ENCODE measurements at regions not wholly inside any gene's neighbourhood (a gene's known extent, or its start where the extent isn't known, plus 50 kb on each side); places are given as distances from the start of the nearest gene placed in this dataset.

DNA sequence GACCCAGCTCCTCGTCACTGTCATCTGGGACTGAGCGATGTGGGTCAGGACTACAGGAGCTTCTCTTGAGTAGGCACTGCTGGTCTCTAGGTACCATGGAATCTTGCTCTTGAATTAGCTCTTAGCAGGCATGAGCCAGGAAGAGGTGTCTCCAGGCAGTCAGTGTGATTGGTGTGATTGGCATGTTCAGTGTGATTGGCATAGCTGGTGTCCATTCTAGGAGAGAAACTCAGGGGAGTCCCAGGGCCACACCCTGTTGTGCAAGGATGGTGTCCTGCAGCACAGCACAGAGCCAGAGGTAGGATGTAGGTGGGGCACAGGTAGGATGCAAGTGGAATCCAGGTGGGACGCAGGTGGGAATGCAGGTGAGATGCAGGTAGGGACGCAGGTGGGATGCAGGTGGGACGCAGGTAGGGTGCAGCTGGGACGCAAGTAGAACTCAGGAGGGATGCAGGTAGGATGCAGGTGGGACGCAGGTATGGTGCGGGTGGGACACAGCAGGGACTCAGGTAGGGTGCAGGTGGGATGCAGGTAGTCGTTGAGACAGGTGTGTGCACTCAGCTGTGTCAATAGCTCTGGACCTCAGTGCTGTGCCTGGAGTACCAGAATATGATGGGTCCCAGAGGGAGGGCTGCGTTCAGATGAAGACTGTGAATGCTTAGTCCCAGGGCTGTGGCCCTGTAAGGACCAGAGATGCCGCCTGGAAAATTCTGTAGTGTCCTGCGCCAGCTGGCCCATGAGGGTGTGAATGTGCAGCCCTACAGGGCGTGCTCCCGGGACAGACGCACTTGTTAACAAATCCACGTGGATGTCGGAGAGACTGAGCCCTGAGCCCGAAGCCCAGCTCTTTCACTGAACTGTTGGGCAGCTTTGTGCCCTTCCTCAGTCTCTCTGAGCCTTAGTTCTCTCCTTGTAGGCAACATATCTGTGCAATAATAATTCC, 248.2 kb upstream of the PITRM1 start:
- DNase-seq: no peak

- no peak for DNase-seq
Measured at GRCh38 chr10:3419719-3420495, 247.3 kb upstream of the PITRM1 start.

DNA sequence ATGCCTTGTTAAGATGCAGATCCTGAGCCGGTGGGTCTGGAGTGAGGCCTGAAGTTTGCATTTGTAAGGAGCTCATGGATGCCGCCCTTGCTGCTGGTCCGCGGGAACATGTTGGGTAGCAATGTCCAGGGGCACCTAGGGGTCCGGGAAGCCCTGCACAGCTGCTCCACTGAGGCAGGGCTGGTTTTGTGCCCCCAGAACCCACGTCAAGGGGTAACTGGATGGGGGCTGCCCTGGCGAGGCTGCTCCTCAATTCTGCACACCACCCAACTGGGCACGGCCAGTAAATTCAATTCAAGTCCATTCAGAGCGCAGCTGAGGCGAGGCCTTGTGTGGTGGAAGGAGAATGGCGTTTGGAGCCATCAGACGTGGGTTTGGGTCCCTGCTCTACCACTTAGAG, 246.3 kb upstream of the PITRM1 start:
- no peak for DNase-seq

GRCh38 chr10:3418041-3418754, 245.6 kb upstream of the PITRM1 start:
- no peak for DNase-seq

GRCh38 chr10:3417096-3417495, 244.5 kb upstream of the PITRM1 start:
- DNase-seq: no peak

DNA sequence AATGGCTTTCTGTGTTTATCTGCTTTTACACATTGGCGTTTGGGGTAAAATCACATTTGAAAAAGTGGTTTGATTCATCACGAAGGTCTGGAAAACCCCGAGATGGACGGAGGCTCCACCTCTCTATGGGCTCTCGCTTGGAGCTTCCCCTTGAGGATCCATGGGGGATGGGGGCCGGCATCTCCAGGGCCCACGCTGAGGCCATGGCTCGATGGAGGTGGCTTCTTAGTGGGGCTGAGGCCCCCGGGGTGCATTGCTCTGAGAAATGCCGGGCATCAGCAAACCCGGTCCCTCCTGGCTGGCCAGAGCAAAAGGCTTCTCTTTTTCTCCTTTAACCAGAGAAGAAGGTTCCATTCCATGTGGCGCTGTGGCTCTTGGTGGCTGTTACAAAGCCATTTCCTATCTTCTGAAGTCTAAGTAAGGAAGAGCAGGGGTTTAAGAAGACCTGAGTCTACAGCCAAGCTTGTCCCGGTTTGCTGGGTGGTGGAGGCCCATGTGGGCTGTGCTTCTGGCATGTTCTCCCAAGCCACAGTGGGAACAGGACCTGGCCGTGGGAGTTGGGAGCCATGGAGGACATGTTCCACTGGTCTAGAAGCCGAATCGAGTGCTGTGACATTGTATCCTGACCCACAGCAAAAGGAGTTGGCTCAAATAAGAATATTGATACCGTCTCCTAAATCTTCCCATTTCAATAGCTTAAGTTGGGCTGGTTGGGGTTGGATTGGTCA, 243.5 kb upstream of the PITRM1 start:
- DNase-seq: no peak

GRCh38 chr10:3415038-3415736, 242.6 kb upstream of the PITRM1 start:
- no peak for DNase-seq

DNA sequence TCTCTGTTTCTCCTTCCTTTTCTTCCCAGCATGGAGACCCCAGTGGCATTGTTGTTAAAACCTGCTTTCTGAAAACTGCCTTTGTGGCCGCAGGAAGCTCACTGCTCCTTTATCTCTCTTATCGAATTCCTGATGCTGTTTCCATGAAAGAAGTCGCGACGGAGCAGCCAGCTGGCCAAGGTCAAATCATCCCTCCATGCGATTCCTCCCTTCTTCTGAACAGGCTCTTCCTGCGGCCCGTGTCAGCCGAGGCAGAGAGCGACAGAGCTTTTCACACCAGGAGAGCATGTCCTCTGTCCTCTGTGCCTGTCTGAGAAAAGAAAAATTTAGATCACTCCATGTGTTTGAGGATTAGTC, 242.1 kb upstream of the PITRM1 start:
- DNase-seq: no peak

DNA sequence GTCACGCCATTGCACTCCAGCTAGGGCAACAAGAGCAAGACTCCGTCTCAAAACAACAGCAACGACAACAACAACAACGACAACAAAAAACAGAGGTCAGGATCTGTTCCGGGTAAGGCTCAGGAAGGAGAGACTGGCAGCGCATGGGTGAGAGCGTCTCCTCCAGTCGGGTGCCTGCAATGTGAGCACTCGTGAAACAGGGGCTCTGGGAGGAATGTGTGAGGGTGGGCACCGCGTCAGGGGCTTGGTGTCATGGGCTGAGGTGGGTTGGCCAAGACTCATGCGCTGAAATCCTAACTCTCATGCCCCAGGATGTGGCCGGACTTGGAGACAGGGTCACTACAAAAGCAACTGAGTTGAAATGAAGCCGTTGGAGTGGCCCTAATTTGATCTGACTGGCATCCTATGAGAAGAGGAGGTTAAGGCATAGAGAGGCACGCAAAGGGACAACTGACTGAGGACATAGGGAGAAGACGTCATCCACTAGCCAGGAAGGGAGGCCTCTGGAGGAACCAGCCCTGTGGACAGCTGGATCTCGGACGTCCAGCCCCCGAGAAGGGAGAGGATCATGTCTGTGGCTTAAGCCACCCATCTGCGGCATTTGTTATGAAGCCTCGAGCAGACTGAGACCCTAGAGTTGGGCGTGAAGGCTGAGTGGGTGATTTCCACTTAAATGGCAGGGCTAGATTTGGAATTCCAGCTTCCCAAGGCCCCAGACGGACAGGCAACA, 241.5 kb upstream of the PITRM1 start:
- no peak for DNase-seq

DNA sequence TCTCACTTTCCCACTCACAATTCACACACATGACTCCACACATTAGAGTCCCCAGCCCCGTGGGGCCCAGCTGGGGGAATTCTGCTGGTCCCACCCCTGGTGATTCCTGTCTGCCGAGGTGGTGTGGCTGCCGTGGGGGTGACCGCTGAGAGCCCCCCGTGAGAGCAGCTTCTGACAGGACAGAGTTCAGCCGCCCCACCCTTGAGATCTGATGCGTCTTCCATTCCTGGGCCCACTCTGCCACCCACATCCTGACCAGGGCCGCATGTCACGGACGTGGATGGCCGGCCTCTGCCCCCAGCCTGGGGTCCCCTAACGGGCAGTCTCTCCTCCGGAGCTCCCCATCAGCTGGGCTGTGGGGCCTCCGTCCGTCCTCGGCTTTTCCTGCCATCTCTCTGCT, 240.1 kb upstream of the PITRM1 start:
- no peak for DNase-seq

DNA sequence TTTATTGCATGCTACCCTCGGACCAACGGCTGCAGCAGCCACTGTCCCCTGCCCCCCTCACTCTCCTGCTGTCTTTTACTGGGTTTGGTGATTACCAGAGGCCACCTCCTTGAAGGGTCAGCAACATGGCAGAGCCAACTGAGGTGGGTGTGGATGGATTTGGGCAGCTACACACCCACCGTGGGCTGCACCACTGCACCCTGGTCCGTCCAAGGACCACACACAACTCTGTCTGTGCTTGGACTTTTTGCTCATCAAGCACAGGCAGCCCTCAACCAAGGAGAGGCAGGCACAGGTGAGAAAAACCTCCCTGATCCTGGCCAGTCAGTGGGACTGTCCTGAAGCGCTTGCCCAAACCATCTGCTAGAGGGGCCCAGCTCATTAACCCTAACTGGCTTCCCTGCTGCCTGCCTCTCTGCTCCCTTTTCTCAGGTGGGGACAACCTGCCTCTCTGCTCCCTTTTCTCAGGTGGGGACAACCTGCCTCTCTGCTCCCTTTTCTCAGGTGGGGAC, 239.5 kb upstream of the PITRM1 start:
- DNase-seq: no peak

DNA sequence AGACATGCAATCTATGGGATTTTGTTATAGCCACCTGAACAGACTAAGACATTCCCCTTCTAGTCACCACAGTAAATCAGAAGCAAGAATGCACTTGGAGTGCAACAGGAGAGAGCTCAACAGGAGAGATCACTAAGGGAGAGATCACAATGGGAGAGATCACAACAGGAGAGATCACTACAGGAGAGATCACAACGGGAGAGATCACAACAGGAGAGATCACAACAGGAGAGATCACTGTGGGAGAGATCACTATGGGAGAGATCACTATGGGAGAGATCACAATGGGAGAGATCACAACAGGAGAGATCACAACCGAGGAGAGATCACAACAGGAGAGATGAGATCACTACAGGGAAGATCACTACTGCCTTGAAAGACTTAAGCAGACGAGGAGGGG, 238.5 kb upstream of the PITRM1 start:
- no peak for DNase-seq

DNA sequence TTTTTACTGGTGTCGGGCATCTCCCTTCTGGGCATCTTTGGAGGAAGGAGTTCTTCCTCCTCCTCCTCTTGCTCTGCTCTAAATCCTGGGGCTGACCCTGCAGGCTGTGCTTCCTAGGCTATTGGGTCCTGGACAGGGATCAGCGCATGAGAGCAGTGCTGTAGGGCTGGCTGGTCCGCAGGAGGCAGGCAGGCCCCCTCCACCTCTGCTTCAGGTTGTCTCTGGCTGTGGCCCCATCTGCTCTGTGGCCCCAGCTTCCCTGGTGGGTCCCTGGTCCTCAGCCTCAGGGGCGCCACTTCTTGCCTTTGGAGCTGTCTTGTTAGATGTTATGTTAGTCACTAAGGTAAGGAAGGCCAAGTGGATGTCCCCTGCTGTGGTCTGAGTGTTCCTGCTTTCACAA, 237.3 kb upstream of the PITRM1 start:
- no peak for DNase-seq

DNA sequence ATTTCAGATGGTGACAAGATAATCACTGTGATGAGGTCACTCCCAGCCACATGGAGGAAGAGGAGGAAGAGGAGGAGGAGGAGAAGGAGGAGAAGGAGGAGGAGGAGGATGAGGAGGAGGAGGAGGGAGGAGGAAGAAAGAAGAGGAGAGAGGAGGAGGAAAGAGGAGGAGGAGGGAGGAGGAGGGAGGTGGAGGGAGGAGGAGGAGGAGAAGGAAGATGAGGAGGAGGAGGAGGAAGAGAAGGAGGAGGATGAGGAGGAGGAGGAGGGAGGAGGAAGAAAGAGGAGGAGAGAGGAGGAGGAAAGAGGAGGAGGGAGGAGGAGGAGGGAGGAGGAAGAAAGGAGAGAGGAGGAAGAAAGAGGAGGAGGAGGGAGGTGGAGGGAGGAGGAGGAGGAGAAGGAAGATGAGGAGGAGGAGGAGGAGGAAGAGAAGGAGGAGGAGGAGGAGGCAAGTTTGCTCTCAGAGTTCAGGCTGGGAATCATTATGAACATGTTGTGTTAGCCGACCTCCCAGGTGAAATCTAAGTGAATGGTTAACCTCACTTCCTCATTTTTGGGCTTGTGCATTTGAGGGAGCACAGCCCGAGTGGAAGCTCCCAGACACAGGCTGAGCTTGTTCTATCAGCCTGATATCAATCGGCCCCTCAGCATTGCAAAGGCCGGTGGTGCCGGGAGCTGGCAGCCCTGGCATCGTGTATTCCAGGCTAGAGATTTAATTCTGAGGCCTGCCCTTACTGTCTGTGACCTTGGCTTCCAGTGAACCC, 236.2 kb upstream of the PITRM1 start:
- no peak for DNase-seq

DNA sequence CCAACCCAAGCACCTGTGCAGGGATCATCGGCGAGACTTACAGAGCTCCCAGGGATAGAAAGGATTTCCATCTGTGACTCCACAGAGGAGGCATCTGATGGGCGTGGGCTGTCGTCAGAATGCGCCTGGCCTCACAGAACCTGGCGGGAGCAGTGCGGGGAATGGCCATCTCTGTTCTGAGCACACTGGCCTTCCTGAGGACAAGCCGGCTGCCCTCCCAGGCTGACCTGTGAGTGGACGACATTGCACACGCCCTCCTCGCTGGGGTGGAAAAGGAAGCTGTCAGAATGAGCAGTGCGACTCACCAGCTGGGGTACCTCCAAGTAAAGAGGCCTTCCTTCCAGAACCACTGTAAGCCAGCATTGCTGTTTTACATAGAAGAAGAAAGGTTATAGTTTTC, 234.6 kb upstream of the PITRM1 start:
- DNase-seq: no peak

- no peak for DNase-seq
Measured at GRCh38 chr10:3406556-3406955, 234.0 kb upstream of the PITRM1 start.

GRCh38 chr10:3404381-3404780, 231.8 kb upstream of the PITRM1 start:
- no peak for DNase-seq

GRCh38 chr10:3402187-3402751, 229.7 kb upstream of the PITRM1 start:
- no peak for DNase-seq

- no peak for DNase-seq
Measured at GRCh38 chr10:3401491-3401938, 228.9 kb upstream of the PITRM1 start.

- no peak for DNase-seq
Measured at GRCh38 chr10:3400348-3400747, 227.8 kb upstream of the PITRM1 start.

Measured in activated CD8-positive, alpha-beta memory T cell treated with anti-CD3 and anti-CD28 coated beads for 24 hours (primary cell).